Psoas muscle (tissue), 7 donors: ENCODE measurements at regions not wholly inside any gene's neighbourhood (a gene's known extent, or its start where the extent isn't known, plus 50 kb on each side); places are given as distances from the start of the nearest gene placed in this dataset.
"Not testable (repeated sequence)": the region's sequence is repeated elsewhere in the genome, so short reads cannot be mapped to it uniquely, and the experiment has no call there.

ENCODE experiments used
- ATAC-seq, 4 donors: fragments of 200-7000 bp; cut with Tn5 transposase; one replicate each; pipeline ENCODE4 v1.9.1; 2020; ENCODE audit warnings: moderate library complexity in 3 of 4, mild to moderate bottlenecking in 2 of 4
- DNase-seq, 2 donors: peaks; one replicate each; pipeline ENCODE4 v3.0.0-alpha.2; 2020
- H3K27ac ChIP-seq: fragments of 200-600 bp; one replicate; pipeline ENCODE4 v1.8.0; 2022
- H3K27me3 ChIP-seq, 3 donors: fragments of 200-600 bp in 1 of 3; one replicate each; pipeline versions ENCODE4 v1.6.1 to v1.8.0; 2013 to 2022; ENCODE audit warnings: low read length in 2 of 3, mild to moderate bottlenecking in 2 of 3, moderate library complexity in 1 of 3; ENCODE audit not compliant: insufficient read depth in 3 of 3
- H3K36me3 ChIP-seq, 2 donors: fragments of 200-600 bp in 1 of 2; one replicate each; pipeline versions ENCODE4 v1.6.1 to v1.8.0; 2013 to 2022; ENCODE audit warnings: low read depth in 1 of 2, mild to moderate bottlenecking in 1 of 2, moderate library complexity in 1 of 2; ENCODE audit not compliant: insufficient read depth in 1 of 2
- H3K4me1 ChIP-seq: fragments of 200-600 bp; one replicate; pipeline ENCODE4 v1.8.0; 2022
- H3K4me3 ChIP-seq: fragments of 200-600 bp; one replicate; pipeline ENCODE4 v1.8.0; 2022; ENCODE audit warnings: mild to moderate bottlenecking
- H3K9me3 ChIP-seq: fragments of 200-600 bp; one replicate; pipeline ENCODE4 v1.8.0; 2022
- CTCF ChIP-seq: fragments of 200-600 bp; IDR thresholded peaks from one replicate; pipeline ENCODE4 v1.8.0; 2022; ENCODE audit warnings: antibody characterized with exemption
- WGBS, 3 donors: extraction: QIAGEN DNeasy Blood & Tissue Kit; methylation state at CpG; one replicate each; pipeline versions ENCODE4 v1.1.6 to v1.1.7; 2013; 5-methylcytosine and 5-hydroxymethylcytosine counted together
- intact Hi-C, 2 donors: fragments of 100-400 bp; cut with DNase I; formaldehyde crosslinking; loops; one replicate each; pipeline versions ENCODE4 v1.11.0 to v1.14.2; 2022
- donor health status: healthy with polysubstance abuse.
- donor health status: DM: no; HTN: no; CAD: no; lungs with moderate emphysema.
- donor health status: Bipolar disorder and iron deficiency.
- donor health status: healthy.
- donor health status: DM: yes; HTN: yes; CAD: no.
- donor health status: DM: no; HTN: no; CAD: no.
- donor health status: DM: yes; HTN: yes; CAD: no.

- Histone ChIP-seq H3K36me3 (no peaks in the 10 kb centered on the region), H3K4me3 (no peak overlapping the region), H3K4me1 (no peaks in the 10 kb centered on the region), H3K9me3 (no peaks in the 10 kb centered on the region), H3K27me3 (no peaks in the 10 kb centered on the region), H3K27ac (no peak overlapping the region)
- DNase-seq (no peak), ATAC-seq (no peak)
- intact Hi-C loops, result loop anchor here in 1 of 2 donors (10.0 kb wide), 1 partner anchor 86 kb away; no protein-coding TSS in a partner anchor
- 72 to 84% (median 83%) methylated on average over 2 of the region's 2 CpGs for WGBS, 3 donors
- TF ChIP-seq CTCF, result no peak
These were observed 546.4 kb upstream of the PPP2R3A start for GRCh38 chr3:135419155-135419554.

GRCh38 chr3:135426508-135426907 lies 539.0 kb upstream of the PPP2R3A start:
- intact Hi-C loops, result no loop called here

GRCh38 chr3:135432402-135432801 lies 533.1 kb upstream of the PPP2R3A start:
- ATAC-seq (no peak), DNase-seq (no peak)
- Histone ChIP-seq H3K27ac (no peak overlapping the region), H3K9me3 (no peaks in the 10 kb centered on the region), H3K27me3 (no peaks in the 10 kb centered on the region), H3K4me1 (no peaks in the 10 kb centered on the region), H3K36me3 (no peaks in the 10 kb centered on the region), H3K4me3 (no peak overlapping the region)
- 84 to 86% (median 86%) methylated on average over 2 of the region's 2 CpGs for WGBS, 3 donors
- intact Hi-C loops, result no loop called here
- no peak for TF ChIP-seq CTCF

More at GRCh38 chr3:135426508-135426907, 539.0 kb upstream of the PPP2R3A start:
- DNase-seq (no peak), ATAC-seq (no peak)
- H3K36me3 ChIP-seq, result no peaks in the 10 kb centered on the region
- no peaks in the 10 kb centered on the region for H3K9me3 ChIP-seq
- H3K4me3 ChIP-seq, result no peak overlapping the region
- 97 to 100% (median 97%) methylated on average over 2 of the region's 2 CpGs for WGBS, 3 donors
- no peaks in the 10 kb centered on the region for H3K4me1 ChIP-seq
- H3K27me3 ChIP-seq, result no peaks in the 10 kb centered on the region
- no peak overlapping the region for H3K27ac ChIP-seq
- no peak for TF ChIP-seq CTCF

GRCh38 chr3:135438889-135439597 lies 526.5 kb upstream of the PPP2R3A start:
- intact Hi-C loops, DNase-seq, H3K27me3 ChIP-seq, H3K27ac ChIP-seq, H3K9me3 ChIP-seq, ATAC-seq, H3K4me1 ChIP-seq, H3K4me3 ChIP-seq, H3K36me3 ChIP-seq: not testable (repeated sequence)
- 69 to 72% (median 70%) methylated on average over 12 to 16 of the region's 18 CpGs for WGBS, 3 donors

GRCh38 chr3:135439632-135440031 lies 525.9 kb upstream of the PPP2R3A start:
- H3K9me3 ChIP-seq, H3K27ac ChIP-seq, ATAC-seq, DNase-seq, H3K4me3 ChIP-seq, H3K27me3 ChIP-seq, H3K36me3 ChIP-seq, intact Hi-C loops, H3K4me1 ChIP-seq: not testable (repeated sequence)
- 80 to 91% (median 80%) methylated on average over 7 of the region's 7 CpGs for WGBS, 3 donors

GRCh38 chr3:135440233-135440632 lies 525.3 kb upstream of the PPP2R3A start:
- Histone ChIP-seq H3K4me3 (no peak overlapping the region), H3K27ac (no peak overlapping the region), H3K36me3 (no peaks in the 10 kb centered on the region), H3K27me3 (no peaks in the 10 kb centered on the region), H3K9me3 (no peaks in the 10 kb centered on the region), H3K4me1 (no peaks in the 10 kb centered on the region)
- DNase-seq (no peak), ATAC-seq (no peak)
- TF ChIP-seq CTCF, result no peak
- intact Hi-C loops, result no loop called here
